ENCODE measurements at regions not wholly inside any gene's neighbourhood (a gene's known extent, or its start where the extent isn't known, plus 50 kb on each side); places are given as distances from the start of the nearest gene placed in this dataset.

DNA sequence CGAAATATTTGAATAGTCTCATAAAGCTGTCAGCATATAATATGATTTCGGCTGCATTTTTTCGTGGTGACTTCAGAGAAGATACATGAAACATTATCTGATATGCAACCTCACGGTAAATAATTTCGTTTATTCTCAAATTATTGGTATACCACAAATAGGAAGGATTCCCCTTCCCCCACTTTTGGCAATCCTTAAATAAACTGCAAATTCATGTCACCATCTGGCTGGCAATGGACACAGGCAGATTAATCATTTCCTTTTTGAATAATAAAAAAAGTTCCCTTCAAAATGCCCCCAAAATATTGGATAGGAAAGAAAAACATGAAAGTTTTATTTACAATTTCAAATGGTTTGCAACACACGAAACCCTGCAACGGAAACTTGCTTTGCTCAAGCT lies 234.5 kb upstream of the MEOX2 start:
- Histone ChIP-seq H3K4me1 (ENCODE audit: control insufficient read depth, insufficient read depth, low read length) (peaks cover 9% of the 10 kb centered on the region), H3K14ac (replicated peaks; ENCODE audit: low read depth, low read length) (no peak overlapping the region), H4K91ac (ENCODE audit: insufficient read depth, low read depth, low read length) (no peak overlapping the region), H2BK20ac (ENCODE audit: low read depth, low read length) (no peak overlapping the region), H2AK5ac (ENCODE audit: low read depth, low read length) (no peak overlapping the region; the same call in 1 of the 2 replicates), H3K4me3 (ENCODE audit: insufficient read depth, low read depth, low read length) (no peak overlapping the region), H3K79me1 (ENCODE audit: low read depth in 1 of 2, low read length in 2 of 2) (no peaks in the 10 kb centered on the region), H3K9me1 (ENCODE audit: insufficient read depth, low read length) (no peaks in the 10 kb centered on the region), H2AFZ (replicated peaks; ENCODE audit: low read length, poor library complexity) (no peak overlapping the region), H3K27me3 (ENCODE audit: control insufficient read depth, insufficient read depth, low read length) (no peaks in the 10 kb centered on the region), H3K9me3 (ENCODE audit: control insufficient read depth, insufficient read depth, low read length) (no peaks in the 10 kb centered on the region), H3K23ac (ENCODE audit: low read depth, low read length) (no peak overlapping the region), H2AK9ac (replicated peaks; ENCODE audit: low read depth, low read length, poor library complexity) (no peak overlapping the region), H3K4me2 (ENCODE audit: low read depth, low read length) (no peak overlapping the region), H4K20me1 (ENCODE audit: insufficient read depth, low read length) (no peaks in the 10 kb centered on the region), H4K5ac (ENCODE audit: low read depth, low read length) (no peak overlapping the region), H3K18ac (ENCODE audit: low read depth, low read length) (peak overlapping the region; percentile 72; the same call in 1 of the 2 replicates), H2BK120ac (ENCODE audit: low read depth, low read length) (no peak overlapping the region), H4K8ac (ENCODE audit: low read depth in 2 of 2, low read length in 2 of 2) (no peak overlapping the region), H3K36me3 (ENCODE audit: control insufficient read depth, insufficient read depth, low read length) (no peaks in the 10 kb centered on the region), H2BK5ac (ENCODE audit: low read depth, low read length, poor library complexity, severe bottlenecking) (no peak overlapping the region), H3K4ac (ENCODE audit: low read depth, low read length) (no peak overlapping the region), H3K27ac (ENCODE audit: insufficient read depth, low read length) (no peak overlapping the region), H3K56ac (ENCODE audit: extremely low read depth, insufficient read depth, low read length) (no peak overlapping the region), H2BK15ac (ENCODE audit: low read depth, low read length) (0 out of 3 replicates have a peak overlapping the region, but pooled peaks have one; percentile 21), H3K9ac (ENCODE audit: low read depth, low read length) (no peak overlapping the region)
- ATAC-seq (ENCODE audit: low read depth): no peak
- POLR2A ChIA-PET (ENCODE audit: unreplicated experiment): no interaction called here
- dilution Hi-C loops (cut with HindIII; ENCODE audit: low sequenced_read_pairs, unreplicated experiment) (no loop called here), intact Hi-C loops (cut with micrococcal nuclease) (no loop called here), in situ Hi-C loops (cut with MboI; ENCODE audit: low sequenced_read_pairs) (no loop called here)
- TF ChIP-seq CEBPB (IDR thresholded peaks at IDR 0.05; ENCODE audit: low read depth, low read length): no peak
- TF ChIP-seq MAZ (IDR thresholded peaks at IDR 0.05; ENCODE audit: borderline replicate concordance, low read depth, low read length): no peak
- TF ChIP-seq CTCF (conservative IDR thresholded peaks at IDR 0.05; ENCODE audit: low read depth, low read length): no peak
- TF ChIP-seq MAFK (IDR thresholded peaks at IDR 0.05; ENCODE audit: low read depth, low read length): no peak
- TF ChIP-seq, protein P1, sequence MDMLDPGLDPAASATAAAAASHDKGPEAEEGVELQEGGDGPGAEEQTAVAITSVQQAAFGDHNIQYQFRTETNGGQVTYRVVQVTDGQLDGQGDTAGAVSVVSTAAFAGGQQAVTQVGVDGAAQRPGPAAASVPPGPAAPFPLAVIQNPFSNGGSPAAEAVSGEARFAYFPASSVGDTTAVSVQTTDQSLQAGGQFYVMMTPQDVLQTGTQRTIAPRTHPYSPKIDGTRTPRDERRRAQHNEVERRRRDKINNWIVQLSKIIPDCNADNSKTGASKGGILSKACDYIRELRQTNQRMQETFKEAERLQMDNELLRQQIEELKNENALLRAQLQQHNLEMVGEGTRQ (IDR thresholded peaks at IDR 0.05; ENCODE audit: low read depth, low read length): no peak
- TF ChIP-seq NFE2L2 (IDR thresholded peaks at IDR 0.05; ENCODE audit: low read depth, low read length): no peak
- no peak for TF ChIP-seq POLR2A (IDR thresholded peaks at IDR 0.05; ENCODE audit: low read depth, low read length)
- TF ChIP-seq FOS (IDR thresholded peaks at IDR 0.05; ENCODE audit: low read depth, low read length): no peak
- no peak for TF ChIP-seq MXI1 (IDR thresholded peaks at IDR 0.05; ENCODE audit: borderline replicate concordance, low read depth, low read length)
- TF ChIP-seq RFX5 (IDR thresholded peaks at IDR 0.05; ENCODE audit: low read depth, low read length): no peak
- no peak for TF ChIP-seq ELK1 (IDR thresholded peaks at IDR 0.05; ENCODE audit: borderline replicate concordance, low read depth, low read length)
- no peak for TF ChIP-seq SMC3 (IDR thresholded peaks at IDR 0.05; ENCODE audit: low read depth, low read length)
- TF ChIP-seq RAD21 (IDR thresholded peaks at IDR 0.05; ENCODE audit: low read length): no peak
- no peak for TF ChIP-seq BHLHE40 (IDR thresholded peaks at IDR 0.05; ENCODE audit: low read depth, low read length)
- no peak for TF ChIP-seq CHD1 (IDR thresholded peaks at IDR 0.05; ENCODE audit: low read depth, low read length)
- no peak for TF ChIP-seq RCOR1 (IDR thresholded peaks at IDR 0.05; ENCODE audit: insufficient replicate concordance, low read length)
- CTCF ChIA-PET: interaction anchor here (0.9 kb wide), 1 partner anchor 9 kb away, joined by 3 read pairs; no protein-coding TSS in a partner anchor
- no CpG with 5 or more reads among the region's 7 CpGs for WGBS, 2 experiments (ENCODE audit: extremely low coverage in 2 of 2, insufficient read length in 1 of 2)
- BruUV-seq (replicated peaks): no TSS peak
- DNase-seq: no peak
